ENCODE measurements at regions not wholly inside any gene's neighbourhood (a gene's known extent, or its start where the extent isn't known, plus 50 kb on each side); places are given as distances from the start of the nearest gene placed in this dataset.
"Not testable (repeated sequence)": the region's sequence is repeated elsewhere in the genome, so short reads cannot be mapped to it uniquely, and the experiment has no call there.

GRCh38 chr4:117560329-117560728 is 474.0 kb upstream of the NDST3 start:
- DNase-seq (no peak), ATAC-seq (no peak)

DNA sequence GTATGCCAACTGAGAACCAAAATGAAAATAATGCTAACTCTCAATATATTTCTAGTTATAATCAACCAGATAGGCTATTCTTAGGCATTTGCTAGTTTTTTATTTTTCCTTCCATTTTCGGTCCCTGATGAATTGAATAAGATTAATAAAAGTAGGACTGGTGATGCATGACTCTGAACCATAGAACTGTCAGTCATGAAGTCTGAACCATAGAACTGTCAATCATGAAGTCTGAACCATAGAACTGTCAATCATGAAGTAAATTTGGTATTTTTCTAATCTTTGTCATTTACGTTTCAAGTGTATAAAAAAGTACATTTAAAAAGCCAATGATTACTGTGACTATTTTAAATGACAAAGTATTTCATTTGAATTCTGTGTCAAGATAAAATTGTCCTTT is 460.2 kb upstream of the NDST3 start:
- ATAC-seq (no peak), DNase-seq (no peak)

DNA sequence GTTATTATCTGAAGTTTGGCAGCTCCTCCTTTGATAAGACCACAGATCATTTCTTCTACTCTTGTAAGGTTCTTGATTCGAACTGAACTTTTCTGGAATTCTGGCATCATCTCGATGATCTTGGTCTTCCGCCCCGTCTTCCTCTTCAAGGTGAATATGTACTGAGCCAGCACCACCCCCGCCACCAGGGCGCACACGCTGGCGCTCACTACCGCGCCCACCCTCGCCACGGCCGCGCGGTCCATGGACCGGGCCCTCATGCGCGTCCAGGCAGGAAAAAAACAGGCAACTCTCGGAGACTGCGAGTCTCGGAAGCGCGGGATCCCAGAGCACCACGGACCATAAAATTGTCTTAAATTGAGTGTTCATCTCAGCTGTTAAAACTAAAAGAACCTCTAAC is 458.4 kb upstream of the NDST3 start:
- ATAC-seq (no peak), DNase-seq (no peak)

GRCh38 chr4:117577686-117578311 is 456.5 kb upstream of the NDST3 start:
- ATAC-seq (no peak), DNase-seq (no peak)

GRCh38 chr4:117588771-117589170 is 445.5 kb upstream of the NDST3 start:
- DNase-seq (no peak), ATAC-seq (no peak)

- no peak for DNase-seq
- no peak for ATAC-seq
These were observed 437.3 kb upstream of the NDST3 start for GRCh38 chr4:117596917-117597480.

GRCh38 chr4:117599393-117599792 is 434.9 kb upstream of the NDST3 start:
- ATAC-seq, DNase-seq: not testable (repeated sequence)

- DNase-seq, ATAC-seq: not testable (repeated sequence)
These were observed 433.4 kb upstream of the NDST3 start for GRCh38 chr4:117600936-117601335.

DNA sequence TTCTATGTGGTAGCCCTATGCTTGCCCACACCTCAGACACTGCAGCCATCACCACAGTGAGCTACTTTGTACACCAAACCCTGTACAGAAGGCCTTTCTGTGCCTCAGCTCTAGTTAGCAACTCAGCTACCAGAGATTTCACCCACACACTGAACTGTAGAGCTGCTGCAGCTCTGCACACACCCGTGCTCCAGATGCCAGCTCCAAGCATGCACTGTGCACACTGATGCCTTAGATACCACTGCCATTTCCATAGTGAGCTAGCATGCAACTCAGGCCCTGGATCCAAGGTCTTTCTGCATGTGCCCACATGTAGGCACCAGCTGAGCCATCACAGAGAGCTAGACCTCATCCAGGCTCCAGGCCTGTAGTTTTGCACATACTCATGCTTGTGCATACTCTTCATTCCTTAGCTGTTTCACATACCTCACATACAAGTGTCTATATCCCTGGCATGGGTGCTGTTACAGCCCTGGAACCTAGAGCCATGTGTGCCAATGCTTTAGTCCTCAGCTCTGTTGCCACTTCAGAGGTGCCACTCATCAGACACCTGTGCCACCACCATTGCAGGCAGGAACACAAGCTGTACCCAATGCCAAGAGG is 423.5 kb upstream of the NDST3 start:
- ATAC-seq (no peak), DNase-seq (no peak)

- ATAC-seq, result no peak
These were observed 412.6 kb upstream of the NDST3 start for GRCh38 chr4:117621673-117622072.

GRCh38 chr4:117623326-117623725 is 411.0 kb upstream of the NDST3 start:
- DNase-seq, result no peak
- no peak for ATAC-seq

More at GRCh38 chr4:117621673-117622072, 412.6 kb upstream of the NDST3 start:
- no peak for DNase-seq

DNA sequence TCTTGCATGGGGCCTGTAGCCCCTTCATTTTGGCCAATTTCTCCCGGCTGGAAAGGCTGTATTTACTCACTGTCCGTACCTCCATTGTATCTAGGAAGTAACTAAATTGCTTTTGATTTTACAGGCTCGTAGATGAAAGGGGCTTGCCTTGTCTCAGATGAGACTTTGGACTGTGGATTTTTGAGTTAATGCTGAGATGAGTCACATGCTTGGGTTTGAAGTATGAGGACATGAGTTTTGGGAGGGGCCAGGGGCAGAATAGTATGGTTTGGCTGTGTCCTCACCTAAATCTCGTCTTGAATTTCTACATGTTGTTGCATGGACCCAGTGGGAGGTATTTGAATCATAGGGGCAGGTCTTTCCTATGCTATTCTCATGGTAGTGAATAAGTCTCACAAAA is 407.6 kb upstream of the NDST3 start:
- DNase-seq (no peak), ATAC-seq (no peak)

DNA sequence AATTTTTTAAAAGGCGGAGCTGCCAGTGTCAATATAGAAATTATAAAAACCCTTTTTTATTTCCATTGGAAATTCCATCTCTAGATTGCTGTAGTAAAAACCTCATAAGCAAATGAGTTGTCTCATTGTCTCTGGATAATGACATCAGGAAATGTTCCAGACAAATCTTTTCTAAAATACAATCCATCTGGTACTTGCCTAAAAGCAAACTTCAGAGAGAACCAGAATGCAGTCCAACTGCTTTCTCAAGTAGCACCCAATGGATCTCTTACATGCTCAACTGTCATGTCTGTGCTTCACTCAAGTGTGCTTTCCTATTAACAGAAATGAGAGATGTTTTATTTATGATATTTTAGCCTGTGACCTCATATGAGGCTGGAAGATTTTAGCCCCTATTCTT is 399.6 kb upstream of the NDST3 start:
- no peak for DNase-seq
- ATAC-seq, result no peak

GRCh38 chr4:117637347-117637746 is 396.9 kb upstream of the NDST3 start:
- no peak for ATAC-seq

GRCh38 chr4:117640836-117641235 is 393.4 kb upstream of the NDST3 start:
- DNase-seq (no peak), ATAC-seq (no peak)

More at GRCh38 chr4:117637347-117637746, 396.9 kb upstream of the NDST3 start:
- no peak for DNase-seq

- ATAC-seq (no peak), DNase-seq (no peak)
These were observed 392.8 kb upstream of the NDST3 start for GRCh38 chr4:117641519-117641918.

DNA sequence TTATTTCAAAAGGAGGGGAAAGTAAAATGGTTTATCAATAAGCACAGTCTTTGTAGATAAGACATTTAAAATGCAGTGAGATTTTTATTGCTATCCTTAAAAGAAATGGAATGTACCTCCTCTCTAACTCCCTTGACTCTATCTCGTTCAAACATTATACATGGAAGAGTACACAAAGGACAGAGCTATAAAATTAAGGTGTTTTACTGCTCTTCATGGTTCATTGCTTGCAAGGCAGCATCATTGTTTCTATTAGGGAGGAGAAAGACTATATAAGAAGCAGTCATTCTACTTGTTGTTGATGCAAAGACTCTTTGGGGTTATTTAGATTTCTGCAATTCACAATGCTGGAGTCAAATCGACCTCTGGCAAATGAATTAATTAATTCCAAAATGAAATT is 380.2 kb upstream of the NDST3 start:
- no peak for DNase-seq
- ATAC-seq, result no peak

DNA sequence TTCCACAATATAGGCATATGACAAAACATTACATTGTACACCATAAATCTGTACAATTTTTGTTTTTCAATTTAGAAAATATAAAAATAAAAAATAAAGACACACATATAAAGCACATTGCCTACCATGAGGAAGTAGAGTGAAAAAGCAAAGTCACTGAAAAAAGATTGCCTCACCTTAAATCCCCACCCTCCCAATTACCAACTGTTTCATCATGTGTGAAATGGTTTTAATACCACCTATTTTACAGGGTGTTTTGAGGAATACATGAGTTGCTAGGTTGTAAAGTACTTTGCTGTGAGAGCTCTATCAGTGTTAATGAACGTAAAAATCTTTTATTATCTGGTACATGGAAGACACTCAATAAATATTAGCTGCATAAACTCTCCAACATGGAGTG is 373.6 kb upstream of the NDST3 start:
- DNase-seq (no peak), ATAC-seq (no peak)

DNA sequence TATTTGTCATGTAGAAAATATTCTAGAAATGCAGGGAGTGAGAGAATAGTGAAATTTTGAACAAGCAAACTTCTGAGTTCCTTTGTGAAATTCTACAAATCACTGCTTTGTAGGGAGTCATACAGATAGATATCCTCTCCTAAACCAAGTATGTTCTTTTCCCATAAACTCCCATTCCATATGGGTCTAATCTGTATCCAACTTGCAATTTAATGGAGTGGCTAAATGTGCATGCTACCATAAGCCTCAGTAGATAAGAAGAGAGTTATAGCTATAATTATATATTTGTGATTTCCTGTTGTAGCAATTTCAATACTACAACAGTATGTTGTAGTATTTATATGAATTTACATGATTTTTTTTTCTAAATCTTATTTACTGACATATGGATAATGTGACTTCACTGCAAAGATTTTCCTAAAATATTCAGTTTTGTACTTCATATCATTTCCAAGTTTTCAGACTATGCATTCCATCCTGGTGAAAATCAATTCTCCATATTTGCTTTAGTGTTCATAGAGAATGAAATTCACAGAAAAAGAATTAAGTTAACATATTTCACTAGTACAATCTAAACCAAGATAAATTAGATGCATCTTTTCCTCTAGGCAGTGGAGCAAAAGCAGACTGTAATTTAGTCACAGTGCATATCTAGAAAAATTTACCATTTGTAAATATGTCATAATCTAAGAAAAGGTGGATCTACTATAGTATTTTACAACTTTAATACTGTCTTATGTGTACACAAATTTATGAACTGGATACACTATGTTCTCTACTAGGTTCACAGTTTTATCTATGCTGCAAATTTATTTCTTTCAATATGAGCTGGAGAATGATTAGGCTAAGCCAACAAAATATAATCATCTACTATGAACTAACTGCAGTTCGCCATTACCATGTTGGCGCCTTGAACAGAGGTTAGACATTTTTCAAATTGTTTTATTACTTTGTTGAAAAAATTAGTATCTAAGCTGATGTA is 372.9 kb upstream of the NDST3 start:
- no peak for DNase-seq
- no peak for ATAC-seq

- ATAC-seq (no peak), DNase-seq (no peak)
These were observed 369.4 kb upstream of the NDST3 start for GRCh38 chr4:117664706-117665444.

GRCh38 chr4:117676153-117676552 is 358.1 kb upstream of the NDST3 start:
- DNase-seq (no peak), ATAC-seq (no peak)

GRCh38 chr4:117678861-117679260 is 355.4 kb upstream of the NDST3 start:
- ATAC-seq, result no peak
- DNase-seq, result no peak
